ENCODE measurements at regions not wholly inside any gene's neighbourhood (a gene's known extent, or its start where the extent isn't known, plus 50 kb on each side); places are given as distances from the start of the nearest gene placed in this dataset.

DNA sequence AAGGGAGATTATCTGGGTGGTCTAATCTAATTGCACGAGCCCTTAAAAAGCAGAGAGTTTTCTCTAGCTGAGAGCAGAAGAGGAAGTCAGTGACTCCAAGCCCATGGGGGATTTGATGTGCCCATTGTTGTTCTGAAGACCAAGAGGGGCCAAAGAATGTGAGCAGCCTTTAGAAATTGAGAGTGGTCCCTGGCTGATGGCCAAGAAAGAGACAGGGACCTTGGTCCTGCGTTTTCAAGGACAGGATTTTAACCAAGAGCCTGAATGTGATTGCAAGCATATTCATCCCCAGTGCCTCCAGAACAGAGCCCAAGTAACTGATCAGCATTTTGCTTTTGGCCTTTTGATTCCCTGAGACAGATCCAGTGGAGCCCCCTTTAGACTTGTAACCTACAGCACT, 1353.9 kb downstream of the AACS start:
- no peak overlapping the region for H4K8ac ChIP-seq (ENCODE audit: extremely low read depth, insufficient read depth, low read length)
- CTCF ChIA-PET (ENCODE audit: partially characterized antibody) = no interaction called here
- no peaks in the 10 kb centered on the region for H3K9me3 ChIP-seq (ENCODE audit: insufficient read depth in 2 of 2, low read depth in 1 of 2, low read length in 1 of 2)
- no peak for TF ChIP-seq POLR2A (IDR thresholded peaks at IDR 0.05; ENCODE audit: control extremely low read depth in 1 of 2, low read depth in 2 of 2, low read length in 2 of 2)
- TF ChIP-seq SP4 (IDR thresholded peaks at IDR 0.05; ENCODE audit: low read length) = no peak
- no peak for TF ChIP-seq RNF2 (IDR thresholded peaks at IDR 0.05; ENCODE audit: borderline replicate concordance, low read depth, low read length, missing control alignments, poor library complexity, severe bottlenecking)
- TF ChIP-seq CEBPB (IDR thresholded peaks at IDR 0.05; ENCODE audit: low read depth, low read length) = no peak
- no peak for TF ChIP-seq CBX5 (IDR thresholded peaks at IDR 0.05; ENCODE audit: low read depth, low read length)
- TF ChIP-seq JUN (IDR thresholded peaks at IDR 0.05; ENCODE audit: low read depth, low read length) = no peak
- TF ChIP-seq MAFK (IDR thresholded peaks at IDR 0.05; ENCODE audit: low read depth, low read length) = no peak
- TF ChIP-seq, protein P1, sequence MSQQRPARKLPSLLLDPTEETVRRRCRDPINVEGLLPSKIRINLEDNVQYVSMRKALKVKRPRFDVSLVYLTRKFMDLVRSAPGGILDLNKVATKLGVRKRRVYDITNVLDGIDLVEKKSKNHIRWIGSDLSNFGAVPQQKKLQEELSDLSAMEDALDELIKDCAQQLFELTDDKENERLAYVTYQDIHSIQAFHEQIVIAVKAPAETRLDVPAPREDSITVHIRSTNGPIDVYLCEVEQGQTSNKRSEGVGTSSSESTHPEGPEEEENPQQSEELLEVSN (IDR thresholded peaks at IDR 0.05) = no peak
- TF ChIP-seq, protein P2, sequence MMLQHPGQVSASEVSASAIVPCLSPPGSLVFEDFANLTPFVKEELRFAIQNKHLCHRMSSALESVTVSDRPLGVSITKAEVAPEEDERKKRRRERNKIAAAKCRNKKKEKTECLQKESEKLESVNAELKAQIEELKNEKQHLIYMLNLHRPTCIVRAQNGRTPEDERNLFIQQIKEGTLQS (IDR thresholded peaks at IDR 0.05; ENCODE audit: insufficient read depth, low read depth, low read length) = no peak
- TF ChIP-seq HDAC2 (IDR thresholded peaks at IDR 0.05; ENCODE audit: borderline replicate concordance in 1 of 2, low read depth in 2 of 2, low read length in 2 of 2) = no peak
- no peak for TF ChIP-seq ASH2L (IDR thresholded peaks at IDR 0.05; ENCODE audit: low read length)
- no peak for TF ChIP-seq RAD21 (IDR thresholded peaks at IDR 0.05 in 1 of 2, conservative IDR thresholded peaks at IDR 0.05 in 1 of 2; ENCODE audit: low read depth in 2 of 2, low read length in 2 of 2)
- no peak for TF ChIP-seq SP2 (IDR thresholded peaks at IDR 0.05; ENCODE audit: low read length)
- TF ChIP-seq SIX5 (IDR thresholded peaks at IDR 0.05; ENCODE audit: low read depth, low read length) = no peak

More for the DNA sequence above, 1353.9 kb downstream of the AACS start:
- H4K5ac ChIP-seq (ENCODE audit: insufficient read length, low read depth, low read length) = no peak overlapping the region
- WGBS, 2 experiments (ENCODE audit: extremely low coverage in 1 of 2, insufficient coverage in 1 of 2, insufficient read length in 1 of 2, insufficient replicate concordance in 2 of 2, low coverage in 1 of 2, low lambda C conversion rate in 2 of 2, missing lambda C conversion rate in 1 of 2) = 30% methylated on average over 2 of the region's 2 CpGs; no CpG with 5 or more reads in 1 of the 2 experiments
- no peak overlapping the region for H2BK15ac ChIP-seq (ENCODE audit: low read length)
- H3K23me2 ChIP-seq (ENCODE audit: low read depth, low read length) = no peaks in the 10 kb centered on the region
- H2BK20ac ChIP-seq (ENCODE audit: low read length) = no peak overlapping the region
- no peak overlapping the region for H4K91ac ChIP-seq (replicated peaks; ENCODE audit: insufficient read length, low read length)
- FAIRE-seq = no peak
- no peak overlapping the region for H3K4me2 ChIP-seq (ENCODE audit: insufficient read depth in 1 of 2, low read depth in 2 of 2, low read length in 2 of 2)
- H3K4ac ChIP-seq (replicated peaks; ENCODE audit: insufficient read length, low read depth, low read length) = no peak overlapping the region
- H3K18ac ChIP-seq (ENCODE audit: extremely low read depth, low read length) = no peak overlapping the region
- no peak overlapping the region for H2AK5ac ChIP-seq (ENCODE audit: low read depth, low read length)
- H3K9ac ChIP-seq (replicated peaks in 1 of 4; ENCODE audit: extremely low read depth in 1 of 4, low read depth in 3 of 4, low read length in 3 of 4) = no peak overlapping the region; a peak in 1 of 7 replicates
- no peak overlapping the region for H2BK120ac ChIP-seq (replicated peaks; ENCODE audit: low read depth, low read length)
- H3K14ac ChIP-seq (ENCODE audit: insufficient read length) = no peak overlapping the region
- H3K36me3 ChIP-seq (ENCODE audit: control insufficient read depth in 2 of 4, insufficient read depth in 4 of 4, low read length in 3 of 4) = no peaks in the 10 kb centered on the region
- no peaks in the 10 kb centered on the region for H4K20me1 ChIP-seq (replicated peaks in 1 of 2; ENCODE audit: control insufficient read depth in 1 of 2, insufficient read depth in 2 of 2, low read length in 2 of 2)
- H3K27ac ChIP-seq (ENCODE audit: low read depth, low read length) = no peak overlapping the region
- H3K4me3 ChIP-seq (ENCODE audit: extremely low read depth in 1 of 4, insufficient read depth in 2 of 4, low read depth in 3 of 4, low read length in 4 of 4) = no peak overlapping the region
- no peak overlapping the region for H3K23ac ChIP-seq (ENCODE audit: insufficient read length)
- POLR2A ChIA-PET (ENCODE audit: partially characterized antibody) = no interaction called here
- H3K27me3 ChIP-seq (replicated peaks in 1 of 4; ENCODE audit: control insufficient read depth in 3 of 4, extremely low read depth in 1 of 4, insufficient read depth in 3 of 4, low read length in 3 of 4) = no peaks in the 10 kb centered on the region
- H2BK5ac ChIP-seq (ENCODE audit: low read depth, low read length) = no peak overlapping the region
- no peak overlapping the region for H2BK12ac ChIP-seq (ENCODE audit: low read depth, low read length)
- H3K4me1 ChIP-seq (replicated peaks in 1 of 4; ENCODE audit: control insufficient read depth in 3 of 4, insufficient read depth in 4 of 4, low read length in 3 of 4) = peaks cover 0 to 4% (median 3%) of the 10 kb centered on the region in 4 experiments; a peak in 2 of 7 replicates
- H3K79me1 ChIP-seq (ENCODE audit: low read depth, low read length) = no peaks in the 10 kb centered on the region
- no peak overlapping the region for H3K56ac ChIP-seq (replicated peaks; ENCODE audit: insufficient read length, low read depth, low read length)
- DNase-seq (ENCODE audit: low read depth in 1 of 2, low spot score in 2 of 2) = no peak
- H3K79me2 ChIP-seq (ENCODE audit: control insufficient read depth in 1 of 2, insufficient read depth in 2 of 2, low read length in 2 of 2) = no peaks in the 10 kb centered on the region
- H2AFZ ChIP-seq (ENCODE audit: low read length) = 0 out of 2 replicates have a peak overlapping the region, but pooled peaks have one; percentile 82
